Inflammatory macrophage treated with lipopolysaccharide for 1 hour (primary cell): ENCODE measurements at regions not wholly inside any gene's neighbourhood (a gene's known extent, or its start where the extent isn't known, plus 50 kb on each side); places are given as distances from the start of the nearest gene placed in this dataset.
A peak's percentile ranks its signal among the peaks of the same experiment; 100 is the strongest.

ENCODE experiments used
- DNase-seq, 2 donors: peaks; one replicate each; pipeline ENCODE4 v3.0.0-alpha.2; 2020 to 2022

DNA sequence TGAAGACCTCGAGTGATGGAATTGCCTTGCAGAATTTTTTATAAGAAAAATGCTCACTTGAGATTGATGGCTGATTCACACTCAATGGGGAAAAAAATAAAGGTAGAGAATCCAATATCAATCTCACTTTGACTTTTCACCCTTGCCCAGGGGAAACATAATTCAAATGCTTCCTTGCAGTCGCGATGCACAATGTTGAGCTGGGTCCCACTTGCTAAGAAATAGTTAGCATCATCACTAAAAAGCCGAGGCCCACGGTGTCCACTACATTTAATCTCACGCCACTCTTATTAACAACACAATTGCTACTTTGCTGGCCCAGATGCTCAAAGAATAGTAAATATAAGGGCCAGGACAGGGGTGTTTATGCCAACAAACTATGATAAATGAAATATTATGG lies 223.4 kb downstream of the SPTSSA start:
- DNase-seq = no peak

DNA sequence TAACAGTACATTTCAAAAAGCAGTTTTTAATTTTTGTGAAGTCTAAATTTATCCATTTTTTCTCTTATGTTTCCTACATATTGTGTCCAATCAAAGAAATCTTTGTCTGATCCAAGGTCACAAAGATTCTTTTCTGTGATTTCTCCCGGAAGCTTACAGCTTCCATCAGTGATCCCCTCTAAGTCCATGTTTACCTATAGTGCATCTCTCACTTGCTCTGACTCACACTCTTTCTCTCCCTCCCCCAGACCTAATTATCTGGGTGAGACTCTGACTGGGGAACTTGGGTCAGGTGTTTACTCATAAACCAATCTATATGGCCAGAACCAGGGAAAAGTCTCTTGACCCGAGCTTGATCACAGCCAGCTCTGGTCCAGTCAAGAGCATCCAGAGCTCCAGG lies 224.4 kb downstream of the SPTSSA start:
- no peak for DNase-seq

DNA sequence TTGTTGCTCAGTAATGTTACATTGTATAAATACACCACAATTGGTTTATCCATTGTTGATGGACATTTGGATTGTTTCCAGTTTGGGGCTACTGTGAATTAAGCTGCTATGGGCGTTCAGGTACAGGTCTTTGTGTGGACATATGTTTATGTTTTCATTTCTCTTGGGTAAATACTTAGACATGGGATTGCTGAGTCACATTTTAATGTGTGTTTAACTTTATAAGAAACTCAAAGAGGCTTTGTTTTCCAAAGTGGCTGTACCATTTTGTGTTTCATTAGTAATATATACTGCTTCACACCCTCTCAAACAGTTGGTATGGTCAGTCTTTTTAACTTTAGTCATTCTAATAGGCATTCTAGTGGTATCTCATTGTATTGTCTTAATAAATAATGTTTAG lies 225.0 kb downstream of the SPTSSA start:
- DNase-seq = no peak

DNA sequence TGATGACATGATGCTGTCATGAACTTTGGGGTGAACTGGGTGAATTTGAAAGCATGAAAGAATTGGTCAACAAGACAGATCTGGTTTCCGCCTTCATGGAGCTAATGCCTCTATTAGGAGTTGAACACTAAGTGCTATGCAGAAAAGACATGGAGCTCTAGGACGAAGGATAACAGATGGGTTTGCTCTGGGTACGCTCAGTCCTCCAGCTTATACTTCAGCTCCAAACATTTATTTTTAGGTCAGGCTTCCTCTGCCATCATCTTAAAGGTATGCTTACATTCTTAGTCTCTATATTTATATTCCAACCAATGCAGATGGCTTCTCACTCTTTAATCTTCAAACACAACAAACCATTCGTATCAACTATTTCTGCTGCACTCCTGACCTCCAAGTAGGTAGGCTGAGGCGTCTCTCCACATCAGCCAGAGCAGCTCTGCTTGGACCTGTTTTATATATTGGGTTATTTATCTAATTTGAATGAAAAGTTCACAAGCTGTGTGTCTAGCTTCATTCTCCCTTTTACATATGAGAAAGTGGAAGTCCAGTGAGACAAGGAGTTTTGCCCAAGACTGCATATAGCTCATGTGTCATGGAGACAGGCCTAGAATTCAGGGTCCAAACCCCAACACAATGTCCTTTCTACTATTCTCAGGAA lies 226.3 kb downstream of the SPTSSA start:
- DNase-seq = no peak

DNA sequence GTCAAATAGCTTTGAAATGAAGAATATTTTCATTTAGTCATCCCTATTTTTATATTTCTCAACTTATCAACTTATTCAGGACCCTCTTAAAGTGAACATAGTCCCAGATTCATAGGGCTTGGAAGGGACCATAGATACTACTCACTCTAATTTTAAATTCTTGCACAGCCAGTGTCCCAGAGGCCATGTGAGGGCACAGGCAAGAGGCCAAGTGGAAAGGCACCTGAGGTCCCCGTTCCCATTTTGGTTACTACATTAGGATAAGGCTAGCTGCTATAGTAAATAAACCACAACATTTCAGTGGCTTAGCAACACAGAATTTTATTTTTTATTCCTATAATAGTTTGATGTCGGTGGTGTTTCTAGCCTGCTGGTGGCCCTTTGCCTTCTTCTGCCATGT lies 227.8 kb downstream of the SPTSSA start:
- no peak for DNase-seq

DNA sequence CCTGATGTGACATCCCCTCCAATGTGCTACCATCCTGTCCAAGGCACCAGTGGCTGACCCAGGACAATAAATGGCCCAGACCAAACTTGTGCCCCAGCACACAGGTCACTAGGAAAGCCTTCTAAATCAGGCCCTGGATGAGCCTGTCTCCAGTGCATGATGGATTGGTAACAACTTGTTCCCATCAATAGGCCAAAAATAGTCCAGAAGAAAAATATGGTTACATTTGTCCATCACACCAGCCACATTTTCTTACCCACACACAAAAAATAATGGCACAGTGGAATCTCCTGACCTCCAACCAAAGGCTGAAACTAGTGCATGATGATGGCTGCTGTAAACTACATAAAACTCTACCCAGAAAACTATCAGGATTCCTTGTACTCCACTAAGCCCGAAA lies 228.4 kb downstream of the SPTSSA start:
- no peak for DNase-seq

DNA sequence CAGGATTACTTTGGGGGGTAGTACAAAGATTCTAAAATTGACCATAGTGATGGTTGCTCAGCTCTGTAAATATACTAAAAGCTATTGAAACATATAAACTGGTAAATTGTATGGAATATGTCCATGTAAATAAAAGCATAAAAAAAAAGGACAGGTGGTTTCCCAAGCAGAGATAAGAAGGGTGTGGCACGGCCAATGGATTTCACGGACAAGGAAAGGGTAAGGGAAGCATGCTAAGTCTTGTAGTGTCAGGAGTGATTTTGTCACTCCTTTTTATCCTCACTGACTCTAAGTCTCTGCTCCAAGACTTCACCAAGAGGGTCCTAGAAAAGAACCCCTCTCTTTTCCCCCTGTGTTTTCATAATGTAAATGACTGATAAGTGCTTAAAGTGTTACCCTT lies 229.2 kb downstream of the SPTSSA start:
- no peak for DNase-seq

DNA sequence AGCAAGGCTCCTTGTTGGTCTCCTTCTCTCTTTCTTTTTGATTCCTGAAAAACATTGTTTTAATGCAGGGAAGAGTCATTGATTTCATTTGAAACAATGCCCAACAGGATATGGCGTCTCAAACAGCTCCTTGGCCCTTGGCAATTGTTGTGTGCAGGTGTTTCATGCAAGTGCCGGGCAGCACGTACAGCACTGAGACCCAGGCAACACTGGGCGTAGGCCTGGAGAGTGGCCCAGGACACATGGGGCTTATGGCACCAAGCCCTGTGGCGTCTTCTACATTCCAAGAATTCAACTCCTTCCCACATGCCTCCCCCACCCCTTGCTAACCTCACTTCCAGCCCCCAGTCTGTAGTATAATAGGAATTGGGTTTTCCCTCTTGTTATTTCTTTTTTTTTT lies 230.4 kb downstream of the SPTSSA start:
- no peak for DNase-seq

DNA sequence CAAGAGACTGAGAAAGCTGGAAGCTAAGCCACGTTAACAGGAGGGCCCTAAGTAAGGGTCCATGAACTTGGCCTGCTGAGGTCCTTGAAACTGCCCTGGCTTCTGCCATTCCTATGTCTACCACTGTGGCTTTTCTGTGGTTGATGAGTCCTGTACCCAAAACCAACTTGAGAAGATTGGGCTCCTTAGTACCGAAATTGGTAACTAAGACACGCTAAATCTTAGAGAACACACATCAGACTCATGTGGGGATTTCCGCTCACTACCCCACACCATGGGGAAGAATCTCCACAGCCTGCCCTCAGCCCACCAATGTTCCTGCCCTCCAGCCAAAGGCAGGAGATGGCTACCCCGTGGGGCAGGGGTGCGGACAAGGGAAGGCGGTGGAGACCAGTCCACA lies 232.9 kb downstream of the SPTSSA start:
- no peak for DNase-seq

DNA sequence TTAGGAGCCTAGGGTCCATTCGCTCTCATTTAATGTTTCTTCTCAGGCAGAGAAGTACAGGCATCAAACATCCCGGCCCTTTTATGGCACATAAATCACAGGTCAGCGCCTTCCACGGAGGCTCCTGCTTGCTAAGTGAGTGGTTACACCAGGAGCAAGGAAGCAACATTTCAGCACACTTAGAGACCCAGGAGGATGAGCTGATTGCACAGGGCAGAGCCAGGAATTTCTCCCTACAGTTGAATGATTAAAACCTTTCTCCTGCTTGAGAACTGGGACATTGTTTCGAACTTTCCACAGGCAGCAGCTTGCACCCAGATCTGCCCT lies 233.4 kb downstream of the SPTSSA start:
- DNase-seq = no peak

DNA sequence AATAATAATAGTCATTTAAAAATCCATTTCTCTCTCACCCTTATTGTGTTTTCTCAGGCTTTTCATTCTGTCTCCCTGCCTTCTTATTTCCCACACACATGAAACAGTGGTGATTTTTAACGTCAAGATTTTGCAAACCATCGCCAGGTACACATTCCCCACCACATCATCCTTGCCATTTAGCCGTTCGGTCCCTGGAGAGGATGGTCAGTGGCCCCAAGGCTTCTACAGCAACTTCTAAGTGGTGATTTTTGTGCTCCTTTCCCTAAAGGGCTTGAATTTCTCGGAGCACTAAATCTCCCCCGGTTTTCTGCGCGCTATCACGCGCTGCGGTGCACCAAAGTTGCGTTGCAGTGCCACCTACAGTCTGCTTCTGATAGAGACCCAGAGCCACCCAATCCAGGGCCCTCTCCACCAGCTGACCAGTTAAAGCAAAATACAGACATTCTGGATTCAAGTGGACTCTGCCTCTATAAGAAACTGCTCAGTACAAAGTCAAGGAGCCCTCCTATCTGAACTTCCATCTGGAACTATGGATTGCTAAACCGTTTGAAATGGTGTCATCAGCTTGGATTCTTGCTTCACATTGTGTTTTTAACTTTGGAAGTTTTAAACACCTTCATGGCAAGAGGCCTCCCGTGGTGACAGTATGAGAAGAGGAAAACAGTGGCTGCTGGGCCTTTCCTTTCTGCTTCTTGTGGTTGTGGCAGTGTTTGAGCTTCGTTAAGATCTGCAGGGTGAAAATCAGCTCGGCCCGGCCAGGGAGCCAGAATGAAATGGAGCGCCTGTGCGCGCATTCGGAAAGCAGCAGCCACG lies 234.0 kb downstream of the SPTSSA start:
- DNase-seq = peak; percentile 19 to 70

DNA sequence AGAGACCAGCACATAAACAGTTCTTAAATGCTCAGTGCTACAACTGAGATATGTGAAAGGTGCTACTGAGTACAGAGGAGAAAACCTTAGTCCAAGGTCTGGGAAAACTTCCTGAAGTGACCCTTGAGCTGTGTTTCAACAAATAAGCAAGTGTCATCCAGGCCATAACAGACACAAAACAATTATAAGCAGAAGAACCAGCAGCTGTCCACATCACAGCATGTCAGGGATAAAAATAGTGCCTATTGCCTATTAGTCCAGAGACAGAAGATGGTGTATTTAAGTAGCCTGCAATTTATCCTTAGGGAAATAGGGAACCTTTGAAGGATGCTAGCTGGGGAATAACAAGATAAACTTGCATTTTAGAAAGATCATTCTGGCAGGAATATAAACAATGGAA lies 237.8 kb downstream of the SPTSSA start:
- DNase-seq = no peak

DNA sequence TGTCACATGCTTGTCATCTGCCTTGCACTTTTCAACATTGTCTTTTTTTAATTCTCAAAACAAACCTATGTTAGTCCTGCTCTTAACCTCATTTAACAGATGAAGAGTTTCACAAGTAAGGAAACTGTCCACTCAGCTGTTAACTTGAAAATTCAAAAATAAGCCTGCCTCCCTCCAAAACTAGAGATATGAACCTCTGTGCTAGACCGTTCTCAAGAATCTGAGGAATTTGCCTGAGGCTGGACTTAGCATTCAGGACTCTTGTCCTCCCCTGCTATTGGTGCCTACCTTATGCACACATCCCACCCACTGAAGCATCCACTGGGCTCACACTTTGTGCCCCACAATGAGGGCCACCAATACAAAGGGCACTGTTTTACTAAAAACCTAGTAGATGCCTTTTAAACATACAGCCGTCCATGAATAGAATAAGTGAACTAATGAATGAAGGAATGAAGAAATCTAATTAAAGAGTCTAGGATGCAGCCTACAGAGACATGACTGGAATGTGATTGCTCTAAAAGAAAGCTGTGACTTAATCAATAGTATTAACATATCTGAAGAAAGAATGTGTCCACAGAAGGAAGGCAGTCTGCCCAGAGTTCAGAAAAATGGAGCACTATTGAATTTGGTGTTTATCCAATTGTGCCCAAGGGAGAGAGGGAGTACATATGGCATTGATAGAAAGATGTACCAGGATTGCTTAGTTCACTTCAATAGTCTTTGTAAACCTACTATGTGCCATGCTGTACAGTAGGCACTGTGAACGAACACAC lies 238.5 kb downstream of the SPTSSA start:
- no peak for DNase-seq

DNA sequence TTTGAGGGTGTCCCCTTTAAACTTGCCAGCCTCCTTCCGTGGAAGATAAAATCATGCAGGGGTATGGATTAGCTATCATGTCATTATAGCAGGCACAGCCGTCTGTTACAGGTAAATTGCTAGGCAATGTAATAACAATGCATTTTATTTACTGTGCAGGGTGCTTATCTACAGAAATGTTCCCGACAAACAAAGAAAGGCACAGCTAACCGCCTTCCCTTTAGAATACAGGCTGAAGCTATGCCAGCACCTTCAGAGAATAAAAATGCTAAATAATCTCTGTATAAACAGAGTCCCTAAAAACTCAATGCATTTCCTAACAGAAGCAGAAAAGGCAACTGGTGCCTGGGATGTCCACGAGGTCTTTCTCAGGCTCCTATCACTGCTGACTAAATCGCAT lies 239.2 kb downstream of the SPTSSA start:
- DNase-seq = no peak

DNA sequence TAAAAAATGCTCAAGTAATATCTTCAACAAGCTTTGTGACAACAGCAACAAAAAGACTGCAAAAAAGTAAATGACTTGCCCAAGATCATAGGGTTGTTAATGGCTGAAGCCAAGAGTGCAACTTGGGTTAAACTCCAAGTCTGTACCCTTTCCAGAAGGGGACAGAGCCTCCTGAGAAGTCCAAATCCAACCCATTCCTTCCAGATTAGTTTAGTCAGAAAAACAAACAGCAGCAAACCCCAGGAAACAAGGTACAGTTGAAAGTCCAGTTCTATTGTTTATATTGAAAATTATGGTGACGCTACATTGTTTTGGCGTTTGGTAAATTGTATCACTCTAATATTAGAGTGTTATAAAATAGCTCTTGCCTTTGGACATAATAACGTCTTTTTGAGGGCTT lies 239.9 kb downstream of the SPTSSA start:
- no peak for DNase-seq

DNA sequence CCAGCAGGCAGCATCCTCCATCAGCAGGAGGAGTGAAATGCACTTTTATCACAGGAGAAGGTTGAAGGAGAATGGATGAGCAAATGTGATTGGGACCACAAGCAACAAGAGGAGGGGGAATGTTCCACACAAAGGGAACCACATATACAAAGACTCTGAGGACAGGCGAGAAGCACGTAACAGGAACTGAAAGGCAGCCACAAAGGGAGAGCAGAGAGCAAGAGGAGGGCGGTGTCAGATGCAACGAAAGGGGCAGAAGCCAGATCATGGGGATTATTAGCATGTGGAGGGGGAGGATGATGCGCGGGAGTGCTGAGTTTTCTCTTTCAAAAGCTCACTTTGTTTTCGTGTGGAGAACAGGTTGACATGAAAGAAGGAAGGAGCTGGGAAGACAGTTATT lies 241.1 kb downstream of the SPTSSA start:
- DNase-seq = no peak

DNA sequence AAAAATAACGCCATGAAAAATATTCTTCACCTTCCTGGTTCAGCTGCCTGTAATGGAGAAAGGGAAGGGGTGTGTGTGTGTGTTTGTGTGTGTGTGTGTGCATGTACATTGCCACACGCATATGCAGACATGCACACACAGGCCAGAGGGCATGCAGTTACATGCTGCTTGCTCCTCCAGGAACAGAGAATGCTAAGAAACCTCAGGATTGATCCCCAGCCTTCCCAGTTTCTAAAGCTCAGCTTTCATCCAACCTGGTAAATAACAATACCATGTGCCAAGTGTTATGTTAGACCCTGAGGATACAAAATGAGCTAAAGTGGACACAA lies 241.7 kb downstream of the SPTSSA start:
- no peak for DNase-seq

DNA sequence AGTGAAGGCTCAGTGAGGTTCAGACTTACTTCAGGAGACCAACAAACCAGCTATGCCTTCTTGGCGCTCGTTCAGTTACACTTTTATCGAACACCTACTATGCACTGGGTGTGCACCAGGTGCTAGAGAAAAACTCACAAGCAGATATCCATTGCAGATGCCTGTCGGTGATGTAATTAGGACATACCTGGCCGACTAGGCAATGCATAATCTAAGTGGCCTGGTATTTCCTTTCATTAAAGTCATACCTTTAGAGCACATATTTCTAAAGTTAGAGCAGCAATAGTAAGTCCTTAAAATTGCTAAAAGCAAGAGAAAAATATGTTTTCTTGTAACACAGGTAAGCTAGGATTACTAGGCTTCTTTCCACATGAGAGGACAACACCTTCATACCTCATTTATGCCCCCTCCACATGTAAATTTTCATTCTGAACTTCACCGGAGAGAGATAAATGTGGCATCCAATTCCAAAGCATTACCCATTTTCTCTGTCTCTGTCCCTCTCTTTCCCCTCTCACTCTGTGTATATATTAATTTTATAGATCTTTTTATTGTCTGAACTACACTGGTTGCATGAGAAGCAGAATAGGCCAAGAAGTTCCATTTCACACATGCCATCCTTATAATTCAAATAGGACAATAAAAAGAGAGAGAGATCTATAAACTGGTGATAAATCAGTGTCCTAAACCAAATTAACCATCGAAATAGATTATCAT lies 242.2 kb downstream of the SPTSSA start:
- no peak for DNase-seq

DNA sequence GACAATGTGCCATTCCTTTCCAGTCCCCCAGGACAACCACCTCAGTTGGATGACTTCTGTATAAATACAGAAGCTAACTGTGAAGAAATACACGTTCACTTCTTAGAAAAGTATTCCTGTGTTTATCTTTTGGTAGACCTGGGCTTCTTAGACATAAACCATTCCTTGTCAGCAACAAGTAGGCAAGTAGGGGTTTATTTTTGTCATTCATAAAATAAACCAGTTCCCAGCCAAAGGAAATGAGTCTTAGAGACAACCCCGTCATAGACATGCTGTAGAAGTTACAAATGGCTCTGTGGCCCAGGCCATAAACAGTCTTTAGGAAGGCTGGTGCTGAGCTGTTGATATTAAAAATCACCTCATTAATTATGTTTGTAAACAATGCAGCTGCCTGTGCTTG lies 243.2 kb downstream of the SPTSSA start:
- DNase-seq = no peak

DNA sequence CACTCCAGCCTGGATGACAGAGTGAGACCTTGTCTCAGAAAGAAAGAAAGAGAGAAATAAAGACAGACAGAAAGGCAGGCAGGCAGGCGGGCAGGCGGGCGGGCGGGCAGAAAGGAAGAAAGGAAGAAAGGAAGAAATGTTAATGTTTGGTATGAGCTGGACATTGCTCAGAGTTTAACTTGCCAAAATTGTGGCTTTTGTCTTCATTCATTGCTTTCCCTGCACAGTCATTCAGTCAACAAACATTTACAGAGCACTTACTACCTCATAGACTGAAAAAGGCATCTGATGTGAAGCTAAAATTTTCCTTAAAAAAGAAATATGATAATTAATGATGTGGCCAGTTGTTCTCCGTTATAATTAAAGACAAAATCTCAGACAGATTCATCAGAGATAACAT lies 247.1 kb downstream of the SPTSSA start:
- DNase-seq = no peak

DNA sequence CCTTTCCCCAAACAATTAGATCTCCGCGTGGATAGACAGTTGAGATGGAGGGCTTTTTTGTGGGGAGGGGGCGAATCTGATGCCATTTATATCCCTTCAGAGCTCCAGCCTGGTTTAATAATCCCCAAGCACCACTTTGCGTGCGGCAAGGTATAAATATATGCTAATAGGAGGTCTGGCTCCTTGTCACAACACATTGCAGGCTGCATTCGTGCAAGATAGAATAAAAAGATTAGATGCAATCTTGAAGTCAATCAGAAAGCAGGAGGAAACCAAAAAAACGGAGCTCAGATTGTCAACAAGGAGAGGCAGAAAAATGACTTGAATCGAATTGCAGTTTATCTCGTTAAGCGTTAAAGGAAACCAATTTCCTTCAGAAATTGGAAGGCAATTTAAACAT lies 248.7 kb downstream of the SPTSSA start:
- DNase-seq = no peak

DNA sequence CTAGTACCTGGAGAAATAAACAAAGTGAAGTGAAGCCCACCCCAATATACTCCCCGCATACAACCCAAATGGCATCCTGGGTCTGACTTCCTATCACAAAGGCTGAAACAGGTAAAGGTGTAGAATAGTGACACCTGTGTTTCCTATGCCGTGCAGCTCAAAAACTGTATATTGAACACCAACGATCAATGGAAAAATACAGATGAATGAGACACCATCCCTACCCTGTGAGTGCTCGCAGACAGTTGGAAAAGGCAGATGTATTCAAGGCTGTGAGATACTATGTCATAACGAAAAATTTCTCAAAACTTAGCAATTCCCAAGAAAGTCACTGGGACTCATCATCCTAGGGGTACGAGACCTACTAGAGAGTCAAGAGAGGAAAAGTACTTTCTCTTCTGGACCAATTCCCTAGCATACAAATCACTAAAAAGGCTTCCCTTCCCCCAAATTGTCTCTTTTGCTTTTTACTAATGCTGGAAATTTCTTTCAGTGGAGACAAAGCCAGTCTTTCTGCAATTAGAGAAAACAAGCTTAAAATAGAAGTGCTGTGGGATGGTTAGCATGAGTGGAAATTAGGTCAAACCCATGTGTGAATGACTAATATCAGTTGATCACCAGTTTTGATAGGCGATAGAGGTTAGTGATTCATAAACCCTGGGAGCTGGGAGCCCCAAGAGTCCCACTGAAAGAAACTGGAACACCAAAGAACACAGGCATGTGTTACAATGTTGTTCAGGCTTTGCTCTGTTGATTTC lies 249.7 kb downstream of the SPTSSA start:
- DNase-seq = peak; percentile 29 to 72

DNA sequence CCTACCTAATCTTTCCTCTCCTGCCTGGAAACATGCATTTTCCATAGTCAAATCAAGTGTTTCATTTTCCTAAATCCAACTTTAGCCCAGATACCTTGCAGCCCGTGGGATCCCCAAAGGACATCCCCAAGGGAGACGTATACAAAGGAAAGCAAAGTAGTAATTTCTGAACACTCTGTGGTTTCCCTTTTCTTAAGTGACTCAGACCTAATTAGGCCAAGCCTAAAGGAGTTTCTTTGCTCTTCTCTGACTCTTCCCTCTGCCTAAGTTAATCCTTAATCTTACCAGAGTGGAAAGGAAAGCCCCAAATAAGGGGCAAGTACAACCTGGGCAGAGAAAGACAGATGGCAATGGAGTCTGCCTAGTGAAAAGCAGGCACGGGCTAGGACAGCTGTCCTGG lies 250.3 kb downstream of the SPTSSA start:
- DNase-seq = peak; percentile 24 to 51
